PFSK-1 (cell line): ENCODE measurements at regions not wholly inside any gene's neighbourhood (a gene's known extent, or its start where the extent isn't known, plus 50 kb on each side); places are given as distances from the start of the nearest gene placed in this dataset.

Source experiments
- POLR2AphosphoS5 ChIP-seq: IDR thresholded peaks from 2 replicates; pipeline ENCODE4 v1.6.1; 2012; ENCODE audit warnings: low read depth, mild to moderate bottlenecking, control low read depth, low read length, moderate library complexity
- SIN3A ChIP-seq: IDR thresholded peaks from 2 replicates; pipeline ENCODE4 v1.6.1; 2012; ENCODE audit warnings: mild to moderate bottlenecking, low read length, moderate library complexity, borderline replicate concordance; ENCODE audit not compliant: insufficient read depth
- TAF1 ChIP-seq: IDR thresholded peaks from 2 replicates; pipeline ENCODE4 v1.6.1; 2012; ENCODE audit warnings: low read length, control low read depth, borderline replicate concordance; ENCODE audit not compliant: insufficient read depth
- TF ChIP-seq, protein P1 (sequence below), 2 experiments: IDR thresholded peaks; 2 replicates each; pipeline versions ENCODE4 v1.6.1 to v1.8.0; 2011 to 2012; ENCODE audit warnings: low read depth in 2 of 2, low read length in 2 of 2, control low read depth in 1 of 2, inconsistent platforms in 1 of 2, mild to moderate bottlenecking in 1 of 2, moderate library complexity in 1 of 2; ENCODE audit not compliant: insufficient read depth in 1 of 2

DNA sequence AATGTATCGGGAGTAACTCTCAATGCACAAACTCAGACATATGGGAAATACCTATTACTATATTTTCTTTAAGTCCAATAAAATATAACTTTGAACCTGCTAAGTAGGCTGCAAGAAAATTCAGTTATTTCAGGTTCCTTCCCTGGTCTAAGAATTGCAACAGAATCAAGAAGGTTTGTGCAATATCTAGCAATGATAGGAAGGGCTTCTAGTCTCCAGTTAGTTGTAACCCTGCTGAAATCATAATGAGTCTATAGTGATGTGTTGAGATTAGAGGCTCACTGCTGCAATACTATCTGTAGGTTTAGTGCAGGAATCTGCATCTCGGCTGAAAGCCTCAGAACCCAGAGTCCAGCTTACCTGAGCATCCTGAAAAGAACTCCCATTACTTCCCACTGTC is 110.5 kb downstream of the PMP22 start:
- no peak for TF ChIP-seq POLR2AphosphoS5
- TF ChIP-seq TAF1, result no peak
- TF ChIP-seq, protein P1, sequence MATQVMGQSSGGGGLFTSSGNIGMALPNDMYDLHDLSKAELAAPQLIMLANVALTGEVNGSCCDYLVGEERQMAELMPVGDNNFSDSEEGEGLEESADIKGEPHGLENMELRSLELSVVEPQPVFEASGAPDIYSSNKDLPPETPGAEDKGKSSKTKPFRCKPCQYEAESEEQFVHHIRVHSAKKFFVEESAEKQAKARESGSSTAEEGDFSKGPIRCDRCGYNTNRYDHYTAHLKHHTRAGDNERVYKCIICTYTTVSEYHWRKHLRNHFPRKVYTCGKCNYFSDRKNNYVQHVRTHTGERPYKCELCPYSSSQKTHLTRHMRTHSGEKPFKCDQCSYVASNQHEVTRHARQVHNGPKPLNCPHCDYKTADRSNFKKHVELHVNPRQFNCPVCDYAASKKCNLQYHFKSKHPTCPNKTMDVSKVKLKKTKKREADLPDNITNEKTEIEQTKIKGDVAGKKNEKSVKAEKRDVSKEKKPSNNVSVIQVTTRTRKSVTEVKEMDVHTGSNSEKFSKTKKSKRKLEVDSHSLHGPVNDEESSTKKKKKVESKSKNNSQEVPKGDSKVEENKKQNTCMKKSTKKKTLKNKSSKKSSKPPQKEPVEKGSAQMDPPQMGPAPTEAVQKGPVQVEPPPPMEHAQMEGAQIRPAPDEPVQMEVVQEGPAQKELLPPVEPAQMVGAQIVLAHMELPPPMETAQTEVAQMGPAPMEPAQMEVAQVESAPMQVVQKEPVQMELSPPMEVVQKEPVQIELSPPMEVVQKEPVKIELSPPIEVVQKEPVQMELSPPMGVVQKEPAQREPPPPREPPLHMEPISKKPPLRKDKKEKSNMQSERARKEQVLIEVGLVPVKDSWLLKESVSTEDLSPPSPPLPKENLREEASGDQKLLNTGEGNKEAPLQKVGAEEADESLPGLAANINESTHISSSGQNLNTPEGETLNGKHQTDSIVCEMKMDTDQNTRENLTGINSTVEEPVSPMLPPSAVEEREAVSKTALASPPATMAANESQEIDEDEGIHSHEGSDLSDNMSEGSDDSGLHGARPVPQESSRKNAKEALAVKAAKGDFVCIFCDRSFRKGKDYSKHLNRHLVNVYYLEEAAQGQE (IDR thresholded peaks at IDR 0.05; ENCODE audit: insufficient read depth in 1 of 2, low read depth in 2 of 2, low read length in 2 of 2), result no peak
- no peak for TF ChIP-seq SIN3A
